Medulla oblongata (tissue), 1 donor: ENCODE measurements at regions not wholly inside any gene's neighbourhood (a gene's known extent, or its start where the extent isn't known, plus 50 kb on each side); places are given as distances from the start of the nearest gene placed in this dataset.

Source experiments
- DNase-seq: peaks from one replicate; pipeline ENCODE4 v3.0.0-alpha.2; 2015; ENCODE audit errors: extremely low spot score

- DNase-seq: no peak
Observed at GRCh38 chr1:193365966-193366365, 179.6 kb upstream of the B3GALT2 start.

GRCh38 chr1:193359631-193360030 is 173.2 kb upstream of the B3GALT2 start:
- DNase-seq: no peak

- no peak for DNase-seq
Observed at GRCh38 chr1:193358419-193358818, 172.0 kb upstream of the B3GALT2 start.

GRCh38 chr1:193356249-193356648 is 169.8 kb upstream of the B3GALT2 start:
- DNase-seq: no peak

GRCh38 chr1:193355626-193356025 is 169.2 kb upstream of the B3GALT2 start:
- DNase-seq: no peak

- DNase-seq: no peak
Observed at GRCh38 chr1:193355178-193355577, 168.8 kb upstream of the B3GALT2 start.

GRCh38 chr1:193348769-193349535 is 162.5 kb upstream of the B3GALT2 start:
- DNase-seq: no peak

GRCh38 chr1:193348091-193348768 is 161.8 kb upstream of the B3GALT2 start:
- DNase-seq: no peak

GRCh38 chr1:193346085-193346484 is 159.7 kb upstream of the B3GALT2 start:
- no peak for DNase-seq

- DNase-seq: no peak
Observed at GRCh38 chr1:193342811-193343210, 156.4 kb upstream of the B3GALT2 start.

GRCh38 chr1:193340331-193340730 is 153.9 kb upstream of the B3GALT2 start:
- no peak for DNase-seq

GRCh38 chr1:193339401-193339800 is 153.0 kb upstream of the B3GALT2 start:
- no peak for DNase-seq

- DNase-seq: no peak
Observed at GRCh38 chr1:193338194-193338593, 151.8 kb upstream of the B3GALT2 start.

GRCh38 chr1:193335806-193336428 is 149.5 kb upstream of the B3GALT2 start:
- no peak for DNase-seq

- no peak for DNase-seq
Observed at GRCh38 chr1:193333166-193333565, 146.8 kb upstream of the B3GALT2 start.

GRCh38 chr1:193326296-193326695 is 139.9 kb upstream of the B3GALT2 start:
- DNase-seq: no peak

GRCh38 chr1:193325771-193326170 is 139.4 kb upstream of the B3GALT2 start:
- DNase-seq: no peak

GRCh38 chr1:193325042-193325441 is 138.6 kb upstream of the B3GALT2 start:
- no peak for DNase-seq

GRCh38 chr1:193322211-193322610 is 135.8 kb upstream of the B3GALT2 start:
- DNase-seq: no peak

GRCh38 chr1:193321242-193321840 is 134.9 kb upstream of the B3GALT2 start:
- DNase-seq: no peak

GRCh38 chr1:193320270-193320669 is 133.9 kb upstream of the B3GALT2 start:
- no peak for DNase-seq

GRCh38 chr1:193318347-193318746 is 131.9 kb upstream of the B3GALT2 start:
- no peak for DNase-seq
